Vagina (tissue), 2 donors: ENCODE measurements at regions not wholly inside any gene's neighbourhood (a gene's known extent, or its start where the extent isn't known, plus 50 kb on each side); places are given as distances from the start of the nearest gene placed in this dataset.

Experiments used
- POLR2A ChIP-seq, 2 donors: fragments of 450-650 bp; IDR thresholded peaks; one replicate each; pipeline ENCODE4 v1.6.1; 2017; ENCODE audit warnings: antibody characterized with exemption in 2 of 2, mild to moderate bottlenecking in 2 of 2, moderate library complexity in 2 of 2
- POLR2AphosphoS5 ChIP-seq, 2 donors: sonication (generic); formaldehyde crosslinking; IDR thresholded peaks; one replicate each; pipeline ENCODE4 v1.9.0; 2017; ENCODE audit warnings: antibody characterized with exemption in 2 of 2, mild to moderate bottlenecking in 2 of 2, low read depth in 1 of 2; ENCODE audit not compliant: insufficient read depth in 1 of 2
- TF ChIP-seq, protein P1 (sequence below), 3 experiments: fragments of 450-650 bp in 2 of 3; fragments of 200-600 bp in 1 of 3; sonication (generic) in 1 of 3; IDR thresholded peaks; one replicate each; pipeline ENCODE4 v1.5.1; 2017 to 2019; ENCODE audit warnings: antibody characterized with exemption in 3 of 3, mild to moderate bottlenecking in 2 of 3, moderate library complexity in 2 of 3

DNA sequence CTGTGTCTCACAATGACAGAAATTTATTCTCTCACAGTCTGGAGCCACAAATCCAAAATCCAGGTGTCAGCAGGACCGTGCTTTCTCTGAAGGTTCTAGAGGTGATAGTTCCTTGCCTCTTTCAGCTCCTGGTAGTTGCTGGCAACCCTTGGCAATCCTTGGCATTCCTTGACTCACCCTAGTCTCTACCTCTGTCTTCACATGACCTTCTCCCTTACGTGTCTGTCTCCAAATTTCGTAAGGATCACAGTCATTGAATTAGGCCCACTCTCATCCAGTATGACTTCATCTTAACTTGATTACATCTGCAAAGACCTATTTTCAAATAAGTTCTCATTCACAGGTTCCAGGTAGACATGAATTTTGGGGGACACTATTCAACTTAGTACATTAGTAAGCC, 143.1 kb downstream of the CEP57L1 start:
- TF ChIP-seq, protein P1, sequence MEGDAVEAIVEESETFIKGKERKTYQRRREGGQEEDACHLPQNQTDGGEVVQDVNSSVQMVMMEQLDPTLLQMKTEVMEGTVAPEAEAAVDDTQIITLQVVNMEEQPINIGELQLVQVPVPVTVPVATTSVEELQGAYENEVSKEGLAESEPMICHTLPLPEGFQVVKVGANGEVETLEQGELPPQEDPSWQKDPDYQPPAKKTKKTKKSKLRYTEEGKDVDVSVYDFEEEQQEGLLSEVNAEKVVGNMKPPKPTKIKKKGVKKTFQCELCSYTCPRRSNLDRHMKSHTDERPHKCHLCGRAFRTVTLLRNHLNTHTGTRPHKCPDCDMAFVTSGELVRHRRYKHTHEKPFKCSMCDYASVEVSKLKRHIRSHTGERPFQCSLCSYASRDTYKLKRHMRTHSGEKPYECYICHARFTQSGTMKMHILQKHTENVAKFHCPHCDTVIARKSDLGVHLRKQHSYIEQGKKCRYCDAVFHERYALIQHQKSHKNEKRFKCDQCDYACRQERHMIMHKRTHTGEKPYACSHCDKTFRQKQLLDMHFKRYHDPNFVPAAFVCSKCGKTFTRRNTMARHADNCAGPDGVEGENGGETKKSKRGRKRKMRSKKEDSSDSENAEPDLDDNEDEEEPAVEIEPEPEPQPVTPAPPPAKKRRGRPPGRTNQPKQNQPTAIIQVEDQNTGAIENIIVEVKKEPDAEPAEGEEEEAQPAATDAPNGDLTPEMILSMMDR (IDR thresholded peaks at IDR 0.05): no peak
- no peak for TF ChIP-seq POLR2A (IDR thresholded peaks at IDR 0.05)
- no peak for TF ChIP-seq POLR2AphosphoS5 (IDR thresholded peaks at IDR 0.05; ENCODE audit: insufficient read depth in 1 of 2, low read depth in 1 of 2)
